T-helper 9 cell (primary cell): ENCODE measurements at regions not wholly inside any gene's neighbourhood (a gene's known extent, or its start where the extent isn't known, plus 50 kb on each side); places are given as distances from the start of the nearest gene placed in this dataset.

Source experiments
- DNase-seq: peaks from one replicate; pipeline ENCODE4 v3.0.0-alpha.2; 2020

DNA sequence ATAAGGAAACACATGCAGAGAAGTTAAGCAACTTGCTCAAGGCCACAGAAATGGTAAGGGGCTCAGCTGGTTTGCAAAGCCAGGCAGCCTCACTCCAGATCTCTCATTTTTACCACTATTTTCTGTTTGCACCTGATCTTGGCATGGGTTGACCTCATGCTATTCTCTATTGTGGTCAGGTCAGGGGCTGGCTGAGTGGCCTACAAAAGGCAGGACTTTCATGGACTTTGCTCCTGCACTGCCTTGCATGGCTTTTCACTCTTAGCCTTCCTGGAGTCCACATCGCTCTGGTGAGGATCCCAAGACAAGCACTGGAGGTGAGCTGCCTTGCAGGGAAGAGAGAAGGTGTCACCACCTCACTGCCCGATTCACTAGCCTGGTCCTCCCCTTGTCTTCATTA, 56.8 kb upstream of the CSF3R start:
- no peak for DNase-seq

DNA sequence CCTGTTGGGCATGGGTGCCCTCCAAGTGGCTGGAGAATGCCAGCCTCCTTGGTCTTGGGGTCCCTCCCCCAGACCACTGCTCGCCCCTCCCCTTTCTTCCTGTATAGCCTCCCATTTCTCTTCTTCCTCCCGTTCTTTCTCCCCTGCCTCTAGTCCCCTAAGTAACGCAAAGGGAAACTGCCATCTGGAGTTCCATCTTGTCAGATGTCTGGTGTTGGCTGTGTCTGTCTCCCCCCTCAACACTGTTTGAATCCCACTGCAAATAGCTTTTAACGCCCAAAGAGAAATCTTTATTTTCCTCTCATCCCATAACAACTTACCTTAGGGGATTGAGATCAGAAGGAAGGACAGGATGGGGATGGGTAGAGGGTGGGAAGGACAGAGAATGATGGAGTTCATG, 55.3 kb upstream of the CSF3R start:
- no peak for DNase-seq

GRCh38 chr1:36537190-36537768, 54.6 kb upstream of the CSF3R start:
- no peak for DNase-seq

- DNase-seq, result no peak
These were observed 54.0 kb upstream of the CSF3R start for GRCh38 chr1:36536727-36537126.

DNA sequence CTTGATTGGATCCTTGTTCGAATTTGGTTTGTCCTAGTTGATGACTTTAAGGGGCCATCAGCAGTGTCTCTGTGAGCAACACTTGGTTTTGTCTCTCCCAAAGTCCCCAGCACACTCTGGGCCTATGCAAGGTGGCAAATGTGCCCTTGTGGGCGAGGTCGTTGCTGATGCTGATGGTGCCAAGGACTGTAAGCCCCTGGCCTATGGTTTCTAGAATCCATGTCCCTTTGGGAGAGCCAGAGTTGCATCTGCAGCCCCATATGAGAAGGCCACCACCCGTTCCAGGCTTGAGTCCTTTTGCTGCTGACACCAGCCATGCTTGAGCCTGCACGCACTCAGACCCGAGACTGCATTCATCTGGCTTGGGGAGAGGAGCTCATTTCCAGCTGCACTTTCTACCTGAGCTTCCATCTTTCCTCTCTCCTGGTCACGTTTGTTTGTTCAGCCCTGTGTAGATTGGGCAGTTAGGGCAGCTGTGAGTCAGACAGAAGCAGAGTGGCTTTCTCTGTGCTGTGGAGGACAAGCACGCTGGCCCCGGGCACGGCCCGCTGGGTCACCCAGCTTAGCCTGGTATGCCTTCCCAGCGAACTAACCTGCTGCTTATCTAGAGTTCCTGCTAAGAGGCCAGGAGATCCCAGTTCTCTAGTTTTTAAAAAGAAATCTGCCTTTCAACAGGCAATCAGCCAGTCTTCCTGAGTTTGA, 52.1 kb upstream of the CSF3R start:
- DNase-seq, result no peak

GRCh38 chr1:36533897-36534296, 51.2 kb upstream of the CSF3R start:
- DNase-seq, result no peak

DNA sequence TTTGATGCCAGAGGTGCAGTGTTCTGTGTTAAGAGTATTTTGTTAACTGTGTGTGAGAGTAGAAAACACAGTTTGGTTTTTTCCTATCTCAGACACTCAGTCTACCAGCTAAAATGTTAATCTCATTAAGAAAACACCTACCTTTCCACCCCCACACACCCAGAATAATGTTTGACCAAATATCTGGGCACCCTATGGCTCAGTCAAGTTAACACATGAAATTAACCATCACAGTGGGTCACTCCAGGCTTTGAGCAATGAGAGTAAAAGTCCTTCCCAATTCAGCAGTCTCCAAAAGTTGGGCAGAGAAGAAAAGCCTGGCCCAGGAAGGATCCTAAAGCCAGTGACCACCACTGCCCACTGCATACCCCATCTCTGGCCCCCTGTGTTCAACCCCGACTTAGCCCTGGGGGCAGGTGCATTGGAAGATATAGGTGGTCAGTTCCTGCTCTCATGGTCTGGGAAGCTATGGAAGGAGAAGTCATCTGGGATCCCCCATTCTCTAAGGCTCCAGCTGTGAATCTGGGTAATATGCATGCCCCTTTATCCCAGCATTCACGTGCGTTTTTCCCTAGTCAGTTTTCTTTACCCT, 50.2 kb upstream of the CSF3R start:
- DNase-seq, result no peak
